Fibroblast of the aortic adventitia (primary cell): ENCODE measurements at regions not wholly inside any gene's neighbourhood (a gene's known extent, or its start where the extent isn't known, plus 50 kb on each side); places are given as distances from the start of the nearest gene placed in this dataset.
A peak's percentile ranks its signal among the peaks of the same experiment; 100 is the strongest.
"Not testable (repeated sequence)": the region's sequence is repeated elsewhere in the genome, so short reads cannot be mapped to it uniquely, and the experiment has no call there.

Source experiments
- DNase-seq: peaks from one replicate; pipeline ENCODE4 v3.0.0-alpha.2; 2010; ENCODE audit warnings: low read depth
- H3K4me3 ChIP-seq: 2 replicates; pipeline ENCODE4 v1.5.1; 2011; ENCODE audit warnings: low read depth, mild to moderate bottlenecking, control low read depth, low read length, moderate library complexity
- TF ChIP-seq, protein P1 (sequence below): IDR thresholded peaks from 2 replicates; pipeline ENCODE4 v1.5.1; 2011; ENCODE audit warnings: mild to moderate bottlenecking, low read length, control low read depth, inconsistent platforms; ENCODE audit not compliant: insufficient read depth

- peak; percentile 59 for DNase-seq
- TF ChIP-seq, protein P1, sequence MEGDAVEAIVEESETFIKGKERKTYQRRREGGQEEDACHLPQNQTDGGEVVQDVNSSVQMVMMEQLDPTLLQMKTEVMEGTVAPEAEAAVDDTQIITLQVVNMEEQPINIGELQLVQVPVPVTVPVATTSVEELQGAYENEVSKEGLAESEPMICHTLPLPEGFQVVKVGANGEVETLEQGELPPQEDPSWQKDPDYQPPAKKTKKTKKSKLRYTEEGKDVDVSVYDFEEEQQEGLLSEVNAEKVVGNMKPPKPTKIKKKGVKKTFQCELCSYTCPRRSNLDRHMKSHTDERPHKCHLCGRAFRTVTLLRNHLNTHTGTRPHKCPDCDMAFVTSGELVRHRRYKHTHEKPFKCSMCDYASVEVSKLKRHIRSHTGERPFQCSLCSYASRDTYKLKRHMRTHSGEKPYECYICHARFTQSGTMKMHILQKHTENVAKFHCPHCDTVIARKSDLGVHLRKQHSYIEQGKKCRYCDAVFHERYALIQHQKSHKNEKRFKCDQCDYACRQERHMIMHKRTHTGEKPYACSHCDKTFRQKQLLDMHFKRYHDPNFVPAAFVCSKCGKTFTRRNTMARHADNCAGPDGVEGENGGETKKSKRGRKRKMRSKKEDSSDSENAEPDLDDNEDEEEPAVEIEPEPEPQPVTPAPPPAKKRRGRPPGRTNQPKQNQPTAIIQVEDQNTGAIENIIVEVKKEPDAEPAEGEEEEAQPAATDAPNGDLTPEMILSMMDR, result no peak
- no peak overlapping the region for H3K4me3 ChIP-seq
Measured at GRCh38 chr19:28701491-28701890, 511.5 kb downstream of the UQCRFS1 start.

GRCh38 chr19:28700176-28700575, 512.8 kb downstream of the UQCRFS1 start:
- TF ChIP-seq, protein P1, result no peak
- peak; percentile 15 for DNase-seq

GRCh38 chr19:28697308-28697707, 515.6 kb downstream of the UQCRFS1 start:
- TF ChIP-seq, protein P1, result no peak
- DNase-seq, result no peak
- H3K4me3 ChIP-seq, result no peak overlapping the region

More at GRCh38 chr19:28700176-28700575, 512.8 kb downstream of the UQCRFS1 start:
- H3K4me3 ChIP-seq, result no peak overlapping the region

DNA sequence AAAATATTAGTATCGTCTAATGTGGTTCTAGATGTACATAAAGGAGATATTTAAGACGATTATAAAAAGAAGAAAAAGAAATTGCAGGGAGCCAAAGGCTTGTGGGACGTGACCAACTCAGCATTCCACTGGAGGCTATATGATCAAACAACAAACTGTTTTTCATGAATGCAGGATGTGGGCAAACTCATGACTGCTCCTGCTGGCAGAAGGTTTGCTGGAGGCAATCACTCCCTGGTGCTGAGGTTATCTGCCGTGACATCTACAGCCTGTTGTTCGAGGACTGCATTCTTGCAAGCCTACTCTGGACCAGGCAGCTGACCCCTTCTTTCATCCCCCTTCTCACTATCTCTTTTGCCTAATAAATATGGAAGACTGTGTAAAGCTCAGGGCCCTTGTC, 518.1 kb downstream of the UQCRFS1 start:
- TF ChIP-seq, protein P1, result no peak

GRCh38 chr19:28691683-28692082, 521.3 kb downstream of the UQCRFS1 start:
- no peak for DNase-seq
- TF ChIP-seq, protein P1, result no peak
- H3K4me3 ChIP-seq, result no peak overlapping the region

More for the DNA sequence above, 518.1 kb downstream of the UQCRFS1 start:
- DNase-seq, result no peak
- H3K4me3 ChIP-seq, result no peak overlapping the region

DNA sequence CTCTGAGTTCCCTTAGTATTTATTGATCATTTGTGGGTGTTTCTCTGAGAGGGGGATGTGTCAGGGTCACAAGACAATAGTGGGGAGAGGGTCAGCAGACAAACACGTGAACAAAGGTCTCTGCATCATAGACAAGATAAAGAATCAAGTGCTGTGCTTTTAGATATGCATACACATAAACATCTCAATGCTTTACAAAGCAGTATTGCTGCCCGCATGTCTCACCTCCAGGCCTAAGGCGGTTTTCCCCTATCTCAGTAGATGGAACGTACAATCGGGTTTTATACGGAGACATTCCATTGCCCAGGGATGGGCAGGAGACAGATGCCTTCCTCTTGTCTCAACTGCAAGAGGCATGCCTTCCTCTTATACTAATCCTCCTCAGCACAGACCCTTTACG, 523.5 kb downstream of the UQCRFS1 start:
- H3K4me3 ChIP-seq, result not testable (repeated sequence)

GRCh38 chr19:28687296-28687695, 525.7 kb downstream of the UQCRFS1 start:
- TF ChIP-seq, protein P1, result no peak
- H3K4me3 ChIP-seq, result no peak overlapping the region
- DNase-seq, result no peak

More for the DNA sequence above, 523.5 kb downstream of the UQCRFS1 start:
- DNase-seq, result not testable (repeated sequence)
